Peyer's patch (tissue), 4 donors: ENCODE measurements at regions not wholly inside any gene's neighbourhood (a gene's known extent, or its start where the extent isn't known, plus 50 kb on each side); places are given as distances from the start of the nearest gene placed in this dataset.

Experiments
- CTCF ChIP-seq, 6 experiments: fragments of 450-650 bp in 4 of 6; fragments of 200-600 bp in 2 of 6; sonication (generic) in 1 of 6; IDR thresholded peaks; one replicate each; pipeline ENCODE4 v1.5.1; 2017 to 2019; ENCODE audit warnings: antibody characterized with exemption in 6 of 6, mild to moderate bottlenecking in 3 of 6, moderate library complexity in 1 of 6
- POLR2A ChIP-seq, 2 donors: fragments of 450-650 bp; IDR thresholded peaks; one replicate each; pipeline ENCODE4 v1.5.1; 2017; ENCODE audit warnings: antibody characterized with exemption in 2 of 2, mild to moderate bottlenecking in 2 of 2, moderate library complexity in 2 of 2

GRCh38 chr6:147722158-147722557 lies 213.7 kb downstream of the SAMD5 start:
- no peak for TF ChIP-seq CTCF (IDR thresholded peaks at IDR 0.05)
- no peak for TF ChIP-seq POLR2A (IDR thresholded peaks at IDR 0.05)
